ENCODE measurements at regions not wholly inside any gene's neighbourhood (a gene's known extent, or its start where the extent isn't known, plus 50 kb on each side); places are given as distances from the start of the nearest gene placed in this dataset.
"Not testable (repeated sequence)": the region's sequence is repeated elsewhere in the genome, so short reads cannot be mapped to it uniquely, and the experiment has no call there.

DNA sequence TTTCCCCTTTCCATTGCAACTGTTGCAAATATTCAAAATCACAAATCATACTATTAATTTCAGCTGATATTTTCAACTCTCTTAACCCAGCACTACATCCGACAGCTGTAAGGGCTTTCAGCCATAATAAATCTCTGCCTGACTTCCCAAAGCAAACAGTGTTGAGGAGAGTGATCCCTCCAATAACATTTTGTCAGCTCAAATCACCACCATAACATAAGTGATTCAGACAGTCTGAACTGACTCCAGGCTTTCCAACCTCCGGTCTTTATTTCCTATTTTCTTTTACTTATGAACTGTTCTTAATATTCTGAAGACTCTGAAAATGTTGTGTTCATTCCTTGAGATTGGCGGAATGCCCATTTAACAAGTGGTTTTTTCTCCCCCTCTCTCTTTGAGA lies 1085.9 kb downstream of the GATA3 start:
- CTCF ChIA-PET, result no interaction called here
- intact Hi-C loops (cut with micrococcal nuclease), result no loop called here
- no peak for DNase-seq

DNA sequence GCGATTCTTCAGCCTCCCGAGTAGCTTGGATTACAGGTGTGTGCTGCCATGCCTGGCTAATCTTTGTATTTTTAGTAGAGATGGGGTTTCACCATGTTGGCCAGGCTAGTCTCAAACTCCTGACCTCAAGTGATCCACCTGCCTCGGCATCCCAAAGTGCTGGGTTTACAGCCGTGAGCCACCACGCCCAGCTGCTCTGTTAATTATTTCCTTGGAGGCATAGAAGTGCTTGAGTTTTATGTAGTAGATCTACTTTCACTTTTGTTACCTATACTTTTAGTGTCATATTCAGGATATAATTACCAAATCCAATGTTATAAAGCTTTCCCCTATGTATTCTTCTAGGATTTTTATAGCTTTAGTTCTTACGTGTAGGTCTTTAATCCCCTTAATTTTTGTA lies 1093.0 kb downstream of the GATA3 start:
- Mint-ChIP-seq H3K9me3 (peaks cover 8% of the 10 kb centered on the region), H3K27ac (no peak overlapping the region), H3K4me1 (ENCODE audit: low read depth) (peaks cover 3% of the 10 kb centered on the region), H3K4me3 (no peak overlapping the region), H3K27me3 (peaks cover 3% of the 10 kb centered on the region), H3K36me3 (ENCODE audit: low read depth) (no peaks in the 10 kb centered on the region)
- POLR2A ChIA-PET, result no interaction called here
- TF ChIP-seq, protein P1, sequence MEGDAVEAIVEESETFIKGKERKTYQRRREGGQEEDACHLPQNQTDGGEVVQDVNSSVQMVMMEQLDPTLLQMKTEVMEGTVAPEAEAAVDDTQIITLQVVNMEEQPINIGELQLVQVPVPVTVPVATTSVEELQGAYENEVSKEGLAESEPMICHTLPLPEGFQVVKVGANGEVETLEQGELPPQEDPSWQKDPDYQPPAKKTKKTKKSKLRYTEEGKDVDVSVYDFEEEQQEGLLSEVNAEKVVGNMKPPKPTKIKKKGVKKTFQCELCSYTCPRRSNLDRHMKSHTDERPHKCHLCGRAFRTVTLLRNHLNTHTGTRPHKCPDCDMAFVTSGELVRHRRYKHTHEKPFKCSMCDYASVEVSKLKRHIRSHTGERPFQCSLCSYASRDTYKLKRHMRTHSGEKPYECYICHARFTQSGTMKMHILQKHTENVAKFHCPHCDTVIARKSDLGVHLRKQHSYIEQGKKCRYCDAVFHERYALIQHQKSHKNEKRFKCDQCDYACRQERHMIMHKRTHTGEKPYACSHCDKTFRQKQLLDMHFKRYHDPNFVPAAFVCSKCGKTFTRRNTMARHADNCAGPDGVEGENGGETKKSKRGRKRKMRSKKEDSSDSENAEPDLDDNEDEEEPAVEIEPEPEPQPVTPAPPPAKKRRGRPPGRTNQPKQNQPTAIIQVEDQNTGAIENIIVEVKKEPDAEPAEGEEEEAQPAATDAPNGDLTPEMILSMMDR (IDR thresholded peaks at IDR 0.05), result no peak
- DNase-seq (no peak), ATAC-seq (no peak)
- CTCF ChIA-PET, result interaction anchor here (0.8 kb wide), 1 partner anchor 27 kb away, joined by 3 read pairs; no protein-coding TSS in a partner anchor
- intact Hi-C loops (cut with micrococcal nuclease), result no loop called here

More for the DNA sequence above, 1085.9 kb downstream of the GATA3 start:
- H3K4me1 Mint-ChIP-seq (ENCODE audit: low read depth), result peaks cover 6% of the 10 kb centered on the region
- H3K27ac Mint-ChIP-seq, result no peak overlapping the region
- H3K4me3 Mint-ChIP-seq, result no peak overlapping the region
- TF ChIP-seq, protein P1 (IDR thresholded peaks at IDR 0.05), result no peak
- ATAC-seq, result no peak
- POLR2A ChIA-PET, result no interaction called here
- H3K27me3 Mint-ChIP-seq, result peaks cover 1% of the 10 kb centered on the region
- H3K9me3 Mint-ChIP-seq, result peaks cover 2% of the 10 kb centered on the region
- no peaks in the 10 kb centered on the region for H3K36me3 Mint-ChIP-seq (ENCODE audit: low read depth)

DNA sequence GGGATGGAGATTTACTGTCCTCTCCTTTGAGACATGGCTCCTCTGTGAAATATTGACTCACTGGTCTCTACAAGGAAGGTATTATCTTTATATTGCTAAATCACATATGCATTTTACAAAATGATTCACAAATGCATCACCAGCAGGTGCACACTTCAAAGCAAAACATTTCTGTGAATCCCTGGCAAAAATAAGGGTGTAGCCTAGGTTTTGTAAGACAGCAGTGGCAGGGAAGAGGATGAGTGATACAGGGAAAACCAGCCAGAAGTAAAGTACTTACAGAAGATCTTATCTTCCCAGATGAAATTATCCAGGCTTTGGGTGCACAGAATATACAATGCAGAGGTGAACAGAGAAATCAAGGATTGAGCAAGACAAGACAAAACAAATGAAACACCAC lies 1094.6 kb downstream of the GATA3 start:
- ChIA-PET CTCF (interaction anchor here (0.8 to 1.2 kb wide), 2 partner anchors 14 to 22 kb away, joined by 3 to 4 read pairs; no protein-coding TSS in a partner anchor), POLR2A (no interaction called here)
- H3K4me1 Mint-ChIP-seq (ENCODE audit: low read depth), result peaks cover 3% of the 10 kb centered on the region
- ATAC-seq, result no peak
- TF ChIP-seq, protein P1 (IDR thresholded peaks at IDR 0.05), result no peak
- no peak overlapping the region for H3K4me3 Mint-ChIP-seq
- H3K27ac Mint-ChIP-seq, result no peak overlapping the region
- H3K36me3 Mint-ChIP-seq (ENCODE audit: low read depth), result no peaks in the 10 kb centered on the region
- intact Hi-C loops (cut with micrococcal nuclease), result no loop called here
- H3K9me3 Mint-ChIP-seq, result peaks cover 8% of the 10 kb centered on the region
- no peak for DNase-seq
- H3K27me3 Mint-ChIP-seq, result peaks cover 3% of the 10 kb centered on the region

DNA sequence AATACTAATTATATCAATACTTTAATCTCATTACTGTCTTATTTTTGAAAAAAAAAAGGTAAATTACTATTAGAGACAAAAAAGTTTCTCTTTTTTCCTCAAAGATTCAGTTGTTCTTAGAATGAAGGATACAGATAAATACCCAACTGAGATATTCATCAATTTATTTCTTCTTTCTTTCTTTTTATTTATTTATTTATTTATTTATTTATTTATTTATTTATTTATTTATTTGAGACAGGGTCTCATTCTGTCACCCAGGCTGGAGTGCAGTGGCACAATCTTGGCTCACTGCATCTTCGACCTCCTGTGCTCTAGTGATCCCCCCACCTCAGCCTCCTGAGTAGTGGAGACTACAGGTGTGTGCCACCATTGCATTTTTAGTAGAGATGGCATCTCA lies 1098.6 kb downstream of the GATA3 start:
- H3K4me3 Mint-ChIP-seq; CTCF ChIA-PET; intact Hi-C loops (cut with micrococcal nuclease): not testable (repeated sequence)

DNA sequence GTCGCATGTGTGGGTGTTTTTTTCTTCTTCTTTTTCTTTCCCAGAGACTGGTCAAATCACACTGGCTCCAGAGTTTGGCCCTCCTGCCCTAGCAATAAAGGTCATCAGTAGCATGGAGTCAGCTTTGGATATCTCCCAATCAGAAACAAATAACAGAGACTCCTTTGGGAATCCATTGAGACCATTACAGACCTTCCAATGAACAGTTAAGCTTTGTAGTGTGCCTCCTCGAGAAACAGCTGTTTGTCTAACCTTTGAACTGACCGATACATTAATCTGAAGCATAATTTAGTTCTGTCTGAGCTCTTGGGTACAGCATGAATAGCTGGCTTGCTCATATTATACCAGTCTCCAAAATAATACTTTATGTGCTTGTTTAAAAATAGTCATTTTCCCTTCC lies 1103.2 kb downstream of the GATA3 start:
- POLR2A ChIA-PET, result no interaction called here
- Mint-ChIP-seq H3K9me3 (peaks cover 16% of the 10 kb centered on the region), H3K27ac (no peak overlapping the region)

More for the DNA sequence above, 1098.6 kb downstream of the GATA3 start:
- H3K27ac Mint-ChIP-seq; ATAC-seq; H3K9me3 Mint-ChIP-seq; H3K27me3 Mint-ChIP-seq; DNase-seq; POLR2A ChIA-PET; H3K36me3 Mint-ChIP-seq (ENCODE audit: low read depth); H3K4me1 Mint-ChIP-seq (ENCODE audit: low read depth): not testable (repeated sequence)

More for the DNA sequence above, 1103.2 kb downstream of the GATA3 start:
- DNase-seq (no peak), ATAC-seq (no peak)
- H3K4me3 Mint-ChIP-seq, result no peak overlapping the region
- TF ChIP-seq, protein P1 (IDR thresholded peaks at IDR 0.05), result no peak
- no peaks in the 10 kb centered on the region for H3K4me1 Mint-ChIP-seq (ENCODE audit: low read depth)
- CTCF ChIA-PET, result interaction anchor here (2.2 kb wide), 1 partner anchor 10 kb away, joined by 5 read pairs; no protein-coding TSS in a partner anchor
- intact Hi-C loops (cut with micrococcal nuclease), result no loop called here
- peaks cover 6% of the 10 kb centered on the region for H3K36me3 Mint-ChIP-seq (ENCODE audit: low read depth)
- H3K27me3 Mint-ChIP-seq, result no peaks in the 10 kb centered on the region

All from activated CD8-positive, alpha-beta T cell treated with anti-CD3 and anti-CD28 coated beads for 36 hours (primary cell).